ENCODE measurements at regions not wholly inside any gene's neighbourhood (a gene's known extent, or its start where the extent isn't known, plus 50 kb on each side); places are given as distances from the start of the nearest gene placed in this dataset.

- TF ChIP-seq TP53 (CRISPR knock-in tag; IDR thresholded peaks at IDR 0.05) = no peak
- no peak for TF ChIP-seq CHD2 (IDR thresholded peaks at IDR 0.05; ENCODE audit: low read length, partially characterized antibody)
- TF ChIP-seq CBX2 (IDR thresholded peaks at IDR 0.05; ENCODE audit: borderline replicate concordance, low read depth) = no peak
- no peak for TF ChIP-seq RFX5 (IDR thresholded peaks at IDR 0.05)
- TF ChIP-seq POLR2AphosphoS2 (conservative IDR thresholded peaks at IDR 0.05; ENCODE audit: low read length) = no peak
- TF ChIP-seq FOXS1 (CRISPR knock-in tag; IDR thresholded peaks at IDR 0.05) = no peak
Observed at GRCh38 chr3:18066899-18067582, 324.6 kb upstream of the TBC1D5 start (continued).

- DNase-seq (ENCODE audit: low read depth in 1 of 2, low spot score in 1 of 2) (no peak), FAIRE-seq (no peak), ATAC-seq (no peak)
- Histone ChIP-seq H3K9me3 (no peaks in the 10 kb centered on the region), H3K27ac (no peak overlapping the region), H3K4me2 (no peak overlapping the region), H3K4me3 (no peak overlapping the region), H3K4me1 (peaks cover 9% of the 10 kb centered on the region; the same call in 1 of the 3 replicates)
- ChIA-PET POLR2A (no interaction called here), CTCF (no interaction called here)
- 47% methylated on average over 1 of the region's 1 CpG for WGBS (ENCODE audit: missing lambda C conversion rate)
- TF ChIP-seq KDM5A (IDR thresholded peaks at IDR 0.05) = no peak
- no peak for TF ChIP-seq EP300 (IDR thresholded peaks at IDR 0.05)
- TF ChIP-seq HOXB13 (CRISPR knock-in tag; IDR thresholded peaks at IDR 0.05; ENCODE audit: low read depth) = no peak
- TF ChIP-seq ZC3H11A (IDR thresholded peaks at IDR 0.05) = no peak
- no peak for TF ChIP-seq JUN (IDR thresholded peaks at IDR 0.05)
- no peak for TF ChIP-seq CHD4 (IDR thresholded peaks at IDR 0.05; ENCODE audit: borderline replicate concordance)
- no peak for TF ChIP-seq JUNB (IDR thresholded peaks at IDR 0.05)
- TF ChIP-seq ZSCAN20 (CRISPR knock-in tag; IDR thresholded peaks at IDR 0.05) = no peak
- TF ChIP-seq BHLHE40 (IDR thresholded peaks at IDR 0.05; ENCODE audit: low read depth, low read length) = no peak
- no peak for TF ChIP-seq PHF8 (IDR thresholded peaks at IDR 0.05; ENCODE audit: borderline replicate concordance, low read depth)
- TF ChIP-seq HMGXB4 (CRISPR knock-in tag; IDR thresholded peaks at IDR 0.05; ENCODE audit: borderline replicate concordance) = no peak
- TF ChIP-seq CBX2 (IDR thresholded peaks at IDR 0.05; ENCODE audit: borderline replicate concordance, low read depth) = no peak
- TF ChIP-seq FOSL2 (IDR thresholded peaks at IDR 0.05) = no peak
- TF ChIP-seq FOSL2 (CRISPR knock-in tag; IDR thresholded peaks at IDR 0.05) = no peak
- TF ChIP-seq TP53 (CRISPR knock-in tag; IDR thresholded peaks at IDR 0.05) = no peak
- TF ChIP-seq ZNF302 (CRISPR knock-in tag; IDR thresholded peaks at IDR 0.05) = no peak
- no peak for TF ChIP-seq RARB (CRISPR knock-in tag; IDR thresholded peaks at IDR 0.05)
- TF ChIP-seq ATOH8 (CRISPR knock-in tag; IDR thresholded peaks at IDR 0.05; ENCODE audit: low read depth) = no peak
- TF ChIP-seq CHD2 (IDR thresholded peaks at IDR 0.05; ENCODE audit: low read length, partially characterized antibody) = no peak
- no peak for TF ChIP-seq E2F6 (IDR thresholded peaks at IDR 0.05; ENCODE audit: borderline replicate concordance, low read depth)
Observed at GRCh38 chr3:18064586-18064985, 322.2 kb upstream of the TBC1D5 start.

- Histone ChIP-seq H3K4me3 (no peak overlapping the region), H3K9me3 (no peaks in the 10 kb centered on the region), H3K4me2 (no peak overlapping the region), H3K27ac (no peak overlapping the region), H3K4me1 (0 out of 3 replicates have a peak, but pooled peaks cover 4% of the 10 kb centered on the region)
- ATAC-seq (no peak), FAIRE-seq (no peak), DNase-seq (ENCODE audit: low read depth in 1 of 2, low spot score in 1 of 2) (no peak)
- WGBS (ENCODE audit: missing lambda C conversion rate) = 56% methylated on average over 3 of the region's 3 CpGs
- POLR2A ChIA-PET = no interaction called here
- CTCF ChIA-PET = no interaction called here
- TF ChIP-seq CEBPB (IDR thresholded peaks at IDR 0.05) = no peak
- no peak for TF ChIP-seq HOXB5 (CRISPR knock-in tag; IDR thresholded peaks at IDR 0.05)
- no peak for TF ChIP-seq JUN (IDR thresholded peaks at IDR 0.05)
- TF ChIP-seq RFX5 (IDR thresholded peaks at IDR 0.05) = no peak
- no peak for TF ChIP-seq NR3C1 (IDR thresholded peaks at IDR 0.05)
- TF ChIP-seq ZNF302 (CRISPR knock-in tag; IDR thresholded peaks at IDR 0.05) = no peak
- TF ChIP-seq, protein P1, sequence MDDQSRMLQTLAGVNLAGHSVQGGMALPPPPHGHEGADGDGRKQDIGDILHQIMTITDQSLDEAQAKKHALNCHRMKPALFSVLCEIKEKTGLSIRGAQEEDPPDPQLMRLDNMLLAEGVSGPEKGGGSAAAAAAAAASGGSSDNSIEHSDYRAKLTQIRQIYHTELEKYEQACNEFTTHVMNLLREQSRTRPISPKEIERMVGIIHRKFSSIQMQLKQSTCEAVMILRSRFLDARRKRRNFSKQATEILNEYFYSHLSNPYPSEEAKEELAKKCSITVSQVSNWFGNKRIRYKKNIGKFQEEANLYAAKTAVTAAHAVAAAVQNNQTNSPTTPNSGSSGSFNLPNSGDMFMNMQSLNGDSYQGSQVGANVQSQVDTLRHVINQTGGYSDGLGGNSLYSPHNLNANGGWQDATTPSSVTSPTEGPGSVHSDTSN (IDR thresholded peaks at IDR 0.05) = no peak
- TF ChIP-seq CBX8 (IDR thresholded peaks at IDR 0.05) = no peak
- TF ChIP-seq PHF8 (IDR thresholded peaks at IDR 0.05; ENCODE audit: borderline replicate concordance, low read depth) = no peak
- TF ChIP-seq, protein P2, sequence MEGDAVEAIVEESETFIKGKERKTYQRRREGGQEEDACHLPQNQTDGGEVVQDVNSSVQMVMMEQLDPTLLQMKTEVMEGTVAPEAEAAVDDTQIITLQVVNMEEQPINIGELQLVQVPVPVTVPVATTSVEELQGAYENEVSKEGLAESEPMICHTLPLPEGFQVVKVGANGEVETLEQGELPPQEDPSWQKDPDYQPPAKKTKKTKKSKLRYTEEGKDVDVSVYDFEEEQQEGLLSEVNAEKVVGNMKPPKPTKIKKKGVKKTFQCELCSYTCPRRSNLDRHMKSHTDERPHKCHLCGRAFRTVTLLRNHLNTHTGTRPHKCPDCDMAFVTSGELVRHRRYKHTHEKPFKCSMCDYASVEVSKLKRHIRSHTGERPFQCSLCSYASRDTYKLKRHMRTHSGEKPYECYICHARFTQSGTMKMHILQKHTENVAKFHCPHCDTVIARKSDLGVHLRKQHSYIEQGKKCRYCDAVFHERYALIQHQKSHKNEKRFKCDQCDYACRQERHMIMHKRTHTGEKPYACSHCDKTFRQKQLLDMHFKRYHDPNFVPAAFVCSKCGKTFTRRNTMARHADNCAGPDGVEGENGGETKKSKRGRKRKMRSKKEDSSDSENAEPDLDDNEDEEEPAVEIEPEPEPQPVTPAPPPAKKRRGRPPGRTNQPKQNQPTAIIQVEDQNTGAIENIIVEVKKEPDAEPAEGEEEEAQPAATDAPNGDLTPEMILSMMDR (IDR thresholded peaks at IDR 0.05) = no peak
- TF ChIP-seq HOXB13 (CRISPR knock-in tag; IDR thresholded peaks at IDR 0.05; ENCODE audit: low read depth) = no peak
- no peak for TF ChIP-seq ATOH8 (CRISPR knock-in tag; IDR thresholded peaks at IDR 0.05; ENCODE audit: low read depth)
- TF ChIP-seq MAZ (IDR thresholded peaks at IDR 0.05; ENCODE audit: borderline replicate concordance, low read depth, low read length) = no peak
Observed at GRCh38 chr3:18062657-18063025, 320.2 kb upstream of the TBC1D5 start.

All from A549 (cell line).